Stromal cell of bone marrow (primary cell): ENCODE measurements at regions not wholly inside any gene's neighbourhood (a gene's known extent, or its start where the extent isn't known, plus 50 kb on each side); places are given as distances from the start of the nearest gene placed in this dataset.

Experiments used
- DNase-seq: peaks from one replicate; pipeline ENCODE4 v3.0.0-alpha.2; 2012; ENCODE audit warnings: low read depth

DNA sequence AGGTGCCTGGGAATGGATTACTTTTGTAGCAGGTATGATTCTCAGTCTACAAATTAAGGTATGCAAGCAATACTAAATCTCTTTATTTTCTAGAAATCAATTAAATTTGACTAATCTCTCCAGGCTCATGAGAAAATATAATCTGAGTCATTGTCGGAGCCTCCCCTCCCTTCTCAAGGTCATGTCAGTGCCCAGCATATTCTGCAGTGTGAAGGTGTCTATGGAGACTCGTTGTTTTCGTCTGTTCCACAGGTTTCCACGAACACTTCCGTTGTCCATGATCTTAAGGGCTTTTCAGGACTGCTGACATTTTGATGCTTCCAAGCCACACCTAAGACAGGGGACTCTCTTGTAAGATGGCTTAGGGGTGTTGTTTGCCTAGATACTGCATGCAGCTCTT lies 56.6 kb upstream of the SCOC start:
- no peak for DNase-seq

DNA sequence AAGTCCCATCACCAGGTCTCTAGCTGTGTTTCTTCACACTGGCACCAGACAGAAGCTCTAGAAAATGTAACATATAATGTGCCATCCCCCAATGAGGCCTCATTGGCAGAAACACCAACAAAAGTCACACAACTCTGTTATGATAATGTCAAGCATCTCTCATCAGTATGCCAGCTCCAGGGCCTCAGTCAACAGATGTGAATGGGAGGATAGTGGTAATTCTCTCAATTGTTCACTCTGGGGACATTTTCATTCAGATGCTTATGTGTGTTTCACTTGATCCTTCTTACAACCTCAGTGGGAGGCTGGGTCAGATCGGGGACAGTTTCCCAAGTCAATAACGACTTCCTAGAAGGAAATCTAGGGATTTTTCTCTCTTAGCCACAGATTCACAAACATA lies 57.5 kb upstream of the SCOC start:
- no peak for DNase-seq

GRCh38 chr4:140315438-140315837 lies 58.0 kb upstream of the SCOC start:
- DNase-seq, result no peak

DNA sequence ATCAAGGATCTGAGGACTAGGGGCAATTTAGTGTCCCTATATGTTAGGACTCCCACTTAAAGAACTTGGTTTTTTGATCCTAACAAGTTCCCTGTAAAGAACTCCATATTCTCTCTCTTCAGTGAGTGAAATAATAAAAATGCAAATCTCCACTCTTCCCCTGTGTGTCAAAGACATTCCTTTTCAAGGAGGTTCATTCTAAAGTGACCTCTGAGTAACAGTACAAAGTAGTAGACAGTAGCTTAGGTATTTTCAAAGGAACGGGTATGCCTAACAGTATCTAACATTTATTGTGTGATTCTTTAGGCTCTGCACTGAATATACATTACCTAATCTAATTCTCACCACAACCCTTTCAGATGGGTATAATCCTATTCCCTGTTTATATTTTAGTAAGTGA lies 58.4 kb upstream of the SCOC start:
- DNase-seq, result no peak

DNA sequence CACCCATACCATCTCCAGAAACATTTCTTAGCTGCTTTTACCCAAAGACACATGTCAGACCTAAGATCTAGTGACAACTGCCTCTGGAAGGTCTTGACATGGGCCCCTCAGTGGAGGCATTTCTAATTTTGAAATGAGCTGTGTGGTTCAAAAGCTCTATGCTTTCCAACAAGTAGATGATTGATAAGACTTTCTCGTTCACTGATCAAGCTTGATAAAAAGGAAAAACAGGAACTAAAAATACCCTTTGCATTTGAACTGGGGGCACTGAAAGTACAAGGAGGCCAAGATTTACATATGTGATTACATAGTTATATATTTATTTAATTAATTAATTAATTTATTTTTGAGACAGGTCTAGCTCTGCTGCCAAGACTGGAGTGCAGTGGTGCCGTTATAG lies 61.3 kb upstream of the SCOC start:
- DNase-seq, result no peak

GRCh38 chr4:140311257-140311835 lies 62.1 kb upstream of the SCOC start:
- no peak for DNase-seq

- DNase-seq, result no peak
Observed at GRCh38 chr4:140309124-140309870, 64.1 kb upstream of the SCOC start.

- peak; percentile 84 for DNase-seq
Observed at GRCh38 chr4:140308366-140309123, 64.9 kb upstream of the SCOC start.

GRCh38 chr4:140305053-140305452 lies 68.4 kb upstream of the SCOC start:
- DNase-seq, result no peak

DNA sequence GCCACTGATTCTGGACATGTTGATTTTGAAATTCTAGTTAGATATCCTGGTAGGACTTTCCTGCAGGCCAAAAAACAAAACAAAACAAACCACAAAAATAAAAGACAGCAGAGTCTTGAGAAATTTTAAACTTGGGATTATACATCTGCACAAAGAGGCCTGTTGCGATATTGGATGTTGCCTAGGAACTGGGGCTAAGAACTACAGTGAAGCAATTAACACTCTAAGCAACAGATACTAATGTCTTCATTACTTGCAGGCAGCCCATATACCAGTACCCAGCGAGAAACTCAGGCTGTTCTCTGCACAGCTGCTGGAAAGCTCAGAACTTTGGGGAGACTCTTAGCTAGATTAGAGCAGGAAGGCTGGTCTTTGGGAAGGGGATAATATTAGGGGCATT lies 69.1 kb upstream of the SCOC start:
- no peak for DNase-seq

- DNase-seq, result no peak
Observed at GRCh38 chr4:140302151-140302859, 71.1 kb upstream of the SCOC start.

- DNase-seq, result no peak
Observed at GRCh38 chr4:140300271-140300970, 73.0 kb upstream of the SCOC start.

GRCh38 chr4:140298001-140298400 lies 75.4 kb upstream of the SCOC start:
- no peak for DNase-seq

- no peak for DNase-seq
Observed at GRCh38 chr4:140297221-140297570, 76.2 kb upstream of the SCOC start.

DNA sequence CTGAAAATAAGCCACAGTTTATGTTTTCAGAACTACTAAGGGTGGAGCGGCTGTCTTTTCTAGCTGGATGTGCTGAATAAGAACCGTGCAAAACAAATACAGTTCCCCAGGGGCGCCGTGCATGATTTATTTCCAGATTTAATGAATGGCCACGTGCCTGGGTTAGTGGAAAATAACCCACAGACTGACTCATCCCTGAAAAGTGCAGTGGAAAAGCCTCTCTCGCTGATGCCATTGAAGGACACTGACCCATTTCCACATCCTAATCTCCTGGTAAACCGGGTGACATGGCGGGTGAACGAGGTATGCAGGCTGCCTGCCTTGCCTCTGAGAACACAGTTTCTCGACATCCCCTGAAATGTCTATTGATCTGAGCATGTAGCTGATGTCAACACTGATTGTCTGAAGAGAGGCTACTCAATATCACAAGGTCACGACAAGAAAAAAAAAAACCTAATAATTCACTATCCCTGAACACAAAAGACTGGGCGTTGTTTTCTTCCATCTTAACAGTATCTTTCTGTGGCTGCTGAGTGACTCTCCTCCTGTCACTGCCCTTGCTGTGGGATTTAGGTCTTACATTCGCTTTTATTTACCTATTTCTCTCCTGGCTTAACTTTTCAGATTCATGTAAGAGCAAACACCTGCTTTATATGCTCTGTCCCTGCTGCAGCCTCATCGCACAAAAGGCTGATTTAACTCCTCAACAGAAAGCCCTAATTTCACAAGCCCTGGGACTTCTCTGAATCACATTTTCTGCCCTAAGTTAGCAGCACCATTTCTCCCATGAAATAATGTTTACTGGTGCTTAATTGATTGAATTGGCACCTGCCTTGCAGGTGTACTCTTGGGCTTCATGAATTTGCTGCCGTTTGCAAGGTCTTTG lies 76.9 kb upstream of the SCOC start:
- DNase-seq, result peak; percentile 92

DNA sequence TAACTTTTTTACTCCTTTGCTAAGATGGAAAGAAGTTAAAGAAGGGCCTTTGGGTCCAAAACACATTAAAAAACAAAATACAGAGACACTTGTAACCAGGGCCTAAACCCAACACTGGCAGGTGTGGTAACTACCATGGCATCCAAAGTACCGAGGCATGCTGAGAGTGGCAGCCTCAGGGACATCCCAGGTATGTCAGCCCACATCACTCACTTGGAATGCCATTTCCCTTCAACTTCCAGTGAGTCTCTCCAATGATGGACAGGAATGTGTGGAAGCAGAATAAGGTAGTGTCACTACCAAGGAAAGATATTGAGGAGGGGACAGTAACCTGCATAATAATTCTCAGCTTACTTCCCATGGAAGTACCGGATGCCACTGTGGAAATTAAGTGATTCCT lies 79.5 kb upstream of the SCOC start:
- no peak for DNase-seq

DNA sequence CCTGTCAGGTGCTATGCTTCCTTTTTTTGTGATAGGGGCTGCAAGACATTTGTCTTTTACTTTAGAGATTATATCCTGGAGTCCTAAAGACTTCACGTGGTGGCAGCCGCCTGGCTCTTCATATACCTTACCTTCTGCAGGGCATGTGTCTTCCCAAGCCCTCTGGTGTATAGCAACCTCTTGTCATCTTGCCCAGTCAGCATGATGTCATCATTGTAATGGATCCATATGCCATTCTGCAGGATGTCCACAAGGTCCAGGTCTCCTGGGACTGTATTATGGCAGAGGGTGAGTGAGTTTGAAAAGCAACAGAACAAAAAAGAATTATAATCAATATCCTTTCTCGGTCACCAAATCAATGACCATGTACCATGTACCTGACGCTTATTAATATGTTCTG lies 82.2 kb upstream of the SCOC start:
- no peak for DNase-seq

DNA sequence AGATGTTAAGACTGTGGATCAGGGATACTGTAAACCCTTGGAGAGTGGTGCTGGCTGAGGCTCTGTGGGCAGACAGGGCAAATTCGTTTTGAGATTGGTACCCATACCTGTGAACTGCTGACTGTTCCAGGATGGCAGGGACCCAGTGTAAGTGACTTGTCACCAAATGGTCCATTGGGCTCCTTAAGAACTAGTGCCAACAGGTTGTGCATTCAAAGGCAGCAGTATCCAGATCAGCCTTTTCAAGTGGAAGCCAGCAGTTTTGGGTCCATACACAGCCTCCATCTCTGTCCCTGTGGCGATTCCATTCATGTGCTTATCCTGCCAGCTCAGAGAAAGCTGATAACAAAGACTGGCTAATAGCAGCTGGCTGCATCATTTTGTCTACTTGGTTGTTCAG lies 84.0 kb upstream of the SCOC start:
- no peak for DNase-seq

DNA sequence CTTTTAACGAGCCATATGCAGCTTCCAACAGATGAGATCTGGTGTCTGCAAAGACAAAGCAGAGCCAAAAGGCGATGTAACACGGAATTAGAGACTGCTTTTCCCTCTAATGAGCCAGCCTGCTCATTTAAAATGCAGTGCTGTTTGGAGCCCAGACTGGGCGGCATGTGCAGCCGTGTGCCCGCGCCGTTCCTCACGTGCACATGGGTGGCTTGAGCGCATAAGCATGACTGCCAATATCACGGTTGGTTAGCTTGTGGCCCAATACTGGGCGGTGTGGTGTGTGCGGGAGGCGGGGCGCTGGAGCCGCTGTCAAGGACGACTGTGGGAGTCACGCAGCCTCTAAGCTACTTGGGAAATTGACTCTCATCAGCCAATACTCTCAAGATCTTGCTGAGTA lies 87.0 kb upstream of the SCOC start:
- DNase-seq, result no peak

GRCh38 chr4:140284456-140284855 lies 89.0 kb upstream of the SCOC start:
- no peak for DNase-seq
